ENCODE measurements at regions not wholly inside any gene's neighbourhood (a gene's known extent, or its start where the extent isn't known, plus 50 kb on each side); places are given as distances from the start of the nearest gene placed in this dataset.

DNA sequence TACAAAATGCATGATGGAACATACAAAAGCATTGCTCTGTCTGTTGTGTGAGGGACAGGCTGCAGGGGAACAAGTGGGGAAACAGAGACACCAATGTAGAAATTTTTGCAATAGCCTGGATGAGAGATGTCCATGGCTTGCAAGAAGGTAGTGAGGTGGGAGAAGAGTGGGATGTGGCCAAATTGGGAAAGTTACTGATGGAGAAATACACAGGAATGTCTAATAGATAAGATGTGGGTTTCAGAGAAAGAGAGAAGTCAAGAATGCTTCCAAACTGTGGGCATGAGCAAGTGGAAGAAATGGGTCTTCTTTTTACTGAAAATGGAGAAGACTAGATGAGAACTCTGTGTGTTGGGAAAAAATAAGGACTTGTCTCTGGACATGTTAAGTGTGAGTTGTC, 592.7 kb downstream of the TNS3 start:
- DNase-seq (ENCODE audit: low spot score): no peak

DNA sequence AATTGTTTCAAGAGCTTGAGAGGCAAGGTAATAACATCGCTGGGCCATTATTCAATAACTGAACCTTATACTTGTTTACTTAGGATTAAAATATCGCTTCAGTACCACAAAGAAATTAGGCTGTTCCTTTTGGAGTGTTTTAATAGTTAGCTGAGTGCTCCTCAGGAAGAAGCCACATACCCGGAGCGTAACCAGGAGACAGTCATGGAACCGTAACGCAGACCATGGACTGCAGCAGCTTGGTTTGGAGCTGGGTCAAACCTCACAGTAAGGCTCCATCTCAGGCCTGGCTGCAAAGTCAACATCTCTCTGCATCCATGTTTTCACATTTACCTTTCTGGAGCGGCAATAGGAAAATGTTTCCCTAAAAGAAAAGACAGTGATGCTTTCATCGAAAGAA, 599.0 kb downstream of the TNS3 start:
- DNase-seq (ENCODE audit: low spot score): no peak

- DNase-seq (ENCODE audit: low spot score): no peak
Measured at GRCh38 chr7:46979439-46979838, 602.5 kb downstream of the TNS3 start.

GRCh38 chr7:46975493-46975892, 606.4 kb downstream of the TNS3 start:
- no peak for DNase-seq (ENCODE audit: low spot score)

GRCh38 chr7:46972205-46972604, 609.7 kb downstream of the TNS3 start:
- DNase-seq (ENCODE audit: low spot score): peak; percentile 49

DNA sequence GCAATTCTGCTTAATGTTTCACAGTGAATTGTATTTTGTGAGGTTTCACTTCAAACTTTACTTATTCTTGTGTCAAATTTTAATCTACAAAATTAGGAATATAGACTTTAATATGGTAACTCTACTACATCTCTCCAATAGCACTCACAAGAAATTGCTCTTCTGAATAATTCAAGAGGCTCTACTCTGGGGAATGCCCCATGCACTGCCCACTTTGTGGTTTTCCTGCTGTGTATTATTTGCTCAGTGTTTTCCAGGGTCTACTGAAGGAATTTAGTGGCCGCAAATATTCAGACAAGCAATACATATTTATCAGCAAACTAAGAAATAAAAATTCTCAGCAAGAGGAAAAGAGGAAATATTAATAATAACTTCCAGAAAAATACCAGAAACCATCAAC, 611.4 kb downstream of the TNS3 start:
- DNase-seq (ENCODE audit: low spot score): no peak

DNA sequence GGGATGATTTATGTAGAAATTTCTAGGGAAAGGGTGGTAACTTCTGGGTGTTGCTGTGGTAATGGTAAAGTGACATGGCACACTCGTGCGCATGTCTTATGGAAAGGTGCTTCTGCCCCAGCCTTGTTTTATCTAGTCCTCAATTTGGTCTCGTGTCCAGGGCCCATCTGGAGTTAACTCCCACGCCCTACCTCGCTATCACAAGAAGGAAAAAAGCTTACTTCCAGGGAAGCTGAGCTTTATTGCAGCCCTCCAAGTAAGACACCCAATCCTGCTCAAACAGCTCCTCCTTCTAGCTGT, 611.8 kb downstream of the TNS3 start:
- no peak for DNase-seq (ENCODE audit: low spot score)

- DNase-seq (ENCODE audit: low spot score): peak; percentile 42
Measured at GRCh38 chr7:46969303-46970130, 612.4 kb downstream of the TNS3 start.

- no peak for DNase-seq (ENCODE audit: low spot score)
Measured at GRCh38 chr7:46968003-46968402, 613.9 kb downstream of the TNS3 start.

GRCh38 chr7:46963719-46964118, 618.2 kb downstream of the TNS3 start:
- no peak for DNase-seq (ENCODE audit: low spot score)

DNA sequence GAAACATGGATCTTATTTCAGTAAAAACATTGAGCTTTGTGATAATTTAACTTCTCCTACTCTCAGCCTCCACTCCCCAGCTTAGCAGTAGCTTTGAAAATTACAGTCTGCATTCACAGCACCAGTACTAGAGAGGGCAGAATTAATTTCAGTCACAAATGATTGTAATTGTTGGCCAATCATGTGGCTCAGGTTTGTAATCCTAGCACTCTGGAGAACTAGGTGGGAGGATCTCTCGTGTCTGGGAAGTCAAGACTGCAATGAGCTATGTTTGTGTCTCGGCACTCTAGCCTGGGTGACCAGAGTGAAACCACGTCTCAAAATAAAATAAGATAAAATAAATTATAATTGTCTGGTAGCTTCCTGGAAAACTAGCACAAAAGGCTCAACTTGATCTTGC, 620.9 kb downstream of the TNS3 start:
- no peak for DNase-seq (ENCODE audit: low spot score)

DNA sequence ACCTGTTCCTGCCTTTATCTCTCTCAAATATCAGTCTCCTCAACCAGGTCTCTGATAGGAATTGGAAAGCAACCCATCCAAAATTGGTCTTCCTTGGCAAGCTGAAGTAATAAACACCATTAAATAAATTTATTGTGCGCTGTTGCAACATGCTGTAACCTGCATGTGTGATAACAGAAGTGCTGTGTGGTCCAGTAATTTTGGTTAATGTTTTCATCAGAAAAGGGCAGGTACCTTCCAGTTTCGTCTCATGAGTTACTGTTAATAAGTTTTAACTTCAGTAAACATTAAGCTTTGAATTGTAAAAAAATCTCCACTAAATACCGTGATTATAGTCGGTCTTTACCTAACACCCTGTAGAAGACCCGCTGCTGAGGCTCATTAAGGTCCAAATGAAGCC, 624.7 kb downstream of the TNS3 start:
- no peak for DNase-seq (ENCODE audit: low spot score)

DNA sequence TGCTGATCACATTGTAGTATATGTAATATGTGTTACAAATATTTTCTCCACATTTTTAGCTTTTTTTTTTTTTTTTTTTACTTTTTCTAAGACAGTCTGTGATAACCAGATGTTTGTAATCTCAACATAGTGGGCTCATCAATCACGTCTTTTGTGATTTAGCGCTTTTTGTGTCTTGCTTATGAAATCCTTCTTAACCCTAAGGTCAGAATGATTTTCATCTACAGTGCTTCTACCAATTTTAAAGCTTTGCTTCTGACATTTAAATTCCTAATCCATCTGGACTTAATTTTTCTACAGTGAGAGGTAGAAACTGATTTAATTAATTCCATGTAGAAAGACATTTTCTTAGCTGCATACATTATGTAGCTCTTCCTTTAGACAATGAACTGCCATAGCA, 626.4 kb downstream of the TNS3 start:
- DNase-seq (ENCODE audit: low spot score): no peak

- DNase-seq (ENCODE audit: low spot score): no peak
Measured at GRCh38 chr7:46954181-46954580, 627.7 kb downstream of the TNS3 start.

DNA sequence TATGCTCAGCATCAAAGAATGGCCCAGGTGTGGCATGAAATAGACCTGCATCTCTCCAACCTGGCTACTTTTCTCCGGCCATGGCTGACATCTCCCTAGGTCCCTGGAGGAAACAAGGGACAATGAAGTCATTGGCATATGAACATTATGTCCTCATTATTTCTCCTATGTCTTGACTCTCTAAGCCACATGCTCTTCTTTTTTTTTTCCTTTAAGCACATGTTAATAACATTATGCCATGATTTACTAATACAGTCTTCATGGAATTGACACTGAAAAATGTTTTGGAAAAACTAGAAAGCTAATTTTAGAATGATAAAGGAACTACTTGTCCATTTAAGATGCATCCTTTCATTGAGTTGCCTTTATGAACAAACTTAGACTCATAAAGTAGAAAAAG, 628.9 kb downstream of the TNS3 start:
- no peak for DNase-seq (ENCODE audit: low spot score)

DNA sequence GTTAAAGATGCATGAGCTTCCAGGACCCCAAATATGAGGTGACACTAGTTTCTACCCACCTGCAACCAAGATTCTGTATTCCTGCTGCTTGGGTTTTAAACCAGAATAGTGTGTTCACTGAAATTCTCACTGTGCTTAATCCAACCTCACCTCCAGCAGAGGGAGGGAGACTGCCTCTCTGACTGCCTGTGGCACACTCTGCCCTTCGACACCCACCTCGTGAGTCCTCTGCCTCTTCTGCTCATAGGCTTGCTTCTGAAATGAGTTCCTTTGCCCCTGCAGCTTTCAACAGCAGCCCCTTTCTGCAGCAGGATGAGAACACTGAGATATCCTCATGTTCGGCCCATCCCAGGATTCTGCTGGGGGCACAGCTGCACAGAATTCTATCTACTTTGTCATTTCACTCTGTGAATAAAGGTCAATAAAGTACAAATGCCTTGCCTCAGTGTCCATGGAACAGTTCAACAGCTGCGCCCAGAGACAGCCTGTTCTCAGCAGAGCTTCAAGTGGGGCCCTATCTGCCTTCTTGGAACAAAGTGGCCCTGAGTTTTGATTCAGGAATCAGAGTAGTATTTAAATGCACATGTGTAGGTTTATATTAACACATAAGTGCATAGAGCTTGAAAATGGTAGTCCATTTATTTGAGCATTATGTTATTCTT, 632.5 kb downstream of the TNS3 start:
- no peak for DNase-seq (ENCODE audit: low spot score)

GRCh38 chr7:46948716-46949115, 633.2 kb downstream of the TNS3 start:
- no peak for DNase-seq (ENCODE audit: low spot score)

- DNase-seq (ENCODE audit: low spot score): peak; percentile 75
Measured at GRCh38 chr7:46945328-46945727, 636.6 kb downstream of the TNS3 start.

DNA sequence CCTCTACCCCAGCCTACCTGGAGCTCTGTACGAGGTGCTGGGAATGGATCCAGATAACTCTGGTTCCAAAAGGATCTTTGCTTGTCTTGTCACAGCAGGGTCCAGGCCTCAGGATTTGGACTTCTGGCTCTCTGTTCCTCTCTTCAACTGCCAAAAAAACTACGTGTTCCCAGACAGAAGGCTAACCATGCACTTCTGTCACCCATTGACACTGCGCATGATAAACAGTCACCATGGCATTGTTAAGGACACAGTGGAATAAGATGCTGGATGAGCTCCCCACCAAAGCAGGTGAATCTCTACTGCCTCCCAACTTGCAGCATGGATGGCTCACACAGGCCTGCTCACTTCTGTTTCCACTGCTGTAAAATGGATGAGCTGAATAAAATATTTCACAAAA, 637.9 kb downstream of the TNS3 start:
- DNase-seq (ENCODE audit: low spot score): no peak

- no peak for DNase-seq (ENCODE audit: low spot score)
Measured at GRCh38 chr7:46942574-46942973, 639.3 kb downstream of the TNS3 start.

- no peak for DNase-seq (ENCODE audit: low spot score)
Measured at GRCh38 chr7:46940178-46940577, 641.7 kb downstream of the TNS3 start.

DNA sequence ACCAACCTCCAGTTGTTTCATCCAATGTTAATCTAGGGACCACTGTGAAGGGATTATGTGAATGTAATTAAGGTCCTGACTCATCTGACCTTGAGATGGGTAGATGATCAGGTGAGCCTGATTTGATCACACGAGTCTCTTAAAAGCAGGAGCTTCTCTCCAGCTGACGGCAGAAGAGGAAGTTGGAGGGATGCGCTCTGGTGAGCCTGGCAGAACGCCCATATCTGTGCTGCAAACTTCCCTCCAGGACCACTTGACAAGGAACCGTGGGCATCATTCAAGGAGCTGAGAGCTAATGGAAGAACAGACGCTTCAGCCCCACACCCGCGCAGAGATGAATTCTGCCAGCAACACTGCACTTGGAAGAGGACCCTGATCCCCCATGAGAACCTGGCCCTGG, 642.4 kb downstream of the TNS3 start:
- no peak for DNase-seq (ENCODE audit: low spot score)

GRCh38 chr7:46939089-46939488, 642.8 kb downstream of the TNS3 start:
- no peak for DNase-seq (ENCODE audit: low spot score)

DNA sequence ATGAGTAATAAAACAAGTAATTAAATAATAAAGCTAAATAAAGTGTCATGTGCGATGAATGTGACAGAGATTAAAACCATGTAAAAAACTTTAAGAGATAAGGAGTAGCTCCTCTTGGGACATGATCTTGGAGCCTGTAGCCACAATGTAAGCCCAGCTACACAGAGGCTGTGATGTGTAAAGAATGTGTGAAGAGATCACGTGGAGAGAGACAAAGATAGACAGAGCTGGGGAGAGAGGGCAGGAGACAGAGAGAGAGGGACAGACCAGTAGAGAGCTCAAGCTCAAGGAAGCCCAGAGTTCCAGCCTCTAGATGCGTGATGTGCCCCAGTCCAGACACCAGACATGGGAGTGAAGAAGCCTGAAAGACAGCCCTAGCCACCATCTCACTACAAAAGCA, 644.1 kb downstream of the TNS3 start:
- DNase-seq (ENCODE audit: low spot score): no peak
